Esophagus squamous epithelium (tissue), 4 donors: ENCODE measurements at regions not wholly inside any gene's neighbourhood (a gene's known extent, or its start where the extent isn't known, plus 50 kb on each side); places are given as distances from the start of the nearest gene placed in this dataset.

Experiments used
- CTCF ChIP-seq, 6 experiments: fragments of 450-650 bp in 4 of 6; fragments of 200-600 bp in 2 of 6; sonication (generic) in 2 of 6; IDR thresholded peaks; one replicate each; pipeline ENCODE4 v1.5.1; 2016 to 2019; ENCODE audit warnings: antibody characterized with exemption in 6 of 6, mild to moderate bottlenecking in 4 of 6, moderate library complexity in 4 of 6
- POLR2A ChIP-seq, 4 donors: fragments of 450-650 bp; IDR thresholded peaks; one replicate each; pipeline ENCODE4 v1.6.1; 2017; ENCODE audit warnings: antibody characterized with exemption in 4 of 4, mild to moderate bottlenecking in 4 of 4, moderate library complexity in 3 of 4

GRCh38 chr16:61379311-61379710, 656.9 kb downstream of the CDH8 start:
- TF ChIP-seq CTCF (IDR thresholded peaks at IDR 0.05) (no peak), POLR2A (IDR thresholded peaks at IDR 0.05) (no peak)
